NCI-H1048 (cell line): ENCODE measurements at regions not wholly inside any gene's neighbourhood (a gene's known extent, or its start where the extent isn't known, plus 50 kb on each side); places are given as distances from the start of the nearest gene placed in this dataset.

Experiments used
- DNase-seq: peaks from one replicate; lab custom pipeline; 2025; lab: John Stamatoyannopoulos, UW

DNA sequence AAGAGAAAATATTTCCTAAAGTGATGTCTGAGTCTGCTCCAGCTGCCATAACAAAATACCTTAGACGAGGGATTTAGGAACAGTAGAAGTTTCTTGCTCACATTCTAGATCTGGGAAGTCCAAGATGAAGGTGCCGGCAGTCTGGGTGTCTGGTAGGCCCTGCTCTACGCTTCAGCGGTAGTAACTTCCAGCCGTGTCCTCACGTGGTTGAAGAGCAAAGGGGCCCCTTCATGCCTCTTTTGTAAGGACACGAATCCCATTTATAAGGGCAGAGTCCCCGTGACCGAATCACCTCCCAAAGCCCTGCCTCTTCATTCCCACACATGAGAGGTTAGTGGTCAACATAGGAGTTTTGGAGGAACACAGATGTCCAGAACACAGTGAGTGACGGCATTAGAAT lies 52.2 kb upstream of the INPP5A start:
- no peak for DNase-seq

GRCh38 chr10:132486539-132487121 lies 51.0 kb upstream of the INPP5A start:
- DNase-seq: no peak

- DNase-seq: no peak
These were observed 50.1 kb upstream of the INPP5A start for GRCh38 chr10:132487241-132488135.
